ENCODE measurements at regions not wholly inside any gene's neighbourhood (a gene's known extent, or its start where the extent isn't known, plus 50 kb on each side); places are given as distances from the start of the nearest gene placed in this dataset.

DNA sequence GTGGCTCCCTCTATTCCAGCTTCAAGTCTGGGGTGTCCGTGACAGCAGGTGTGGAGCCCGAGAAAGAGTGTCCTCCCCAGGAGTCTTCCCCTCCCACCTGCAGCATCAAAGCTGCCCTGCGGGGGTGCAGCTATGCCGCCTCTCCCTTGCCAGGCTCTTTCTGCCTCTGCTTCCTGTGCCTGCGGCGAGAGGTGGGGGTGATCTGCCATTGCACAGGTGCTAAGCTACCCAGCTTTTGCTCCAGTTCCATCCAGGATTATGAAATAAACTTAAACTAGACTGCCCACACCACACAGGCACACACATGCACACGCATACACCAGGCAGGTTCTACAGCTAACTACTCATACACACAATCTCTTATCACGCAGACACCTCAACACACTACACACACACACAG lies 104.7 kb upstream of the CLDN10 start:
- no peaks in the 10 kb centered on the region for H3K36me3 ChIP-seq (ENCODE audit: insufficient read depth, low read length)
- H3K9me3 ChIP-seq (ENCODE audit: control insufficient read depth, insufficient read depth, low read length): no peaks in the 10 kb centered on the region
- H3K9ac ChIP-seq (ENCODE audit: low read depth, low read length): no peak overlapping the region
- H3K4me1 ChIP-seq (ENCODE audit: insufficient read depth, low read length): peaks cover 10% of the 10 kb centered on the region

DNA sequence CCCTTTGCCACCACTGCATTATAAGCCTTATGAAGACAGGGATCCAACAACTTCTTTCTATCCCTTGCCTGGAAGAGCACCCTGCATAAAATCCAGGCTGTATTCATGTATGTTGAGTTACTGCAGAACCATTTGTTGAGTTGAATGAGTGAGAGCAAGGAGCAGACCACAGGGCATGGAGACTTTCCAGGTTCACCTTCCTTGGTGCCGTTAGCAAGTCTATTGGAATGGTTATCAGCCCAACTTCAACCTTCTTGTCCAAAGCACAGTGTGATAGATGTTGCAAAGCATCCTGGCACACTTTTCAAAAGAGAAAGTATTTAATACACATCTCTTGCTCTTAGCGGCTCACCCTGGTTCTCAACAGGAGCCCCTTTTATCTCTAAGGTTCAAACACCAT lies 100.9 kb upstream of the CLDN10 start:
- H3K9ac ChIP-seq (ENCODE audit: low read depth, low read length): no peak overlapping the region
- H3K4me1 ChIP-seq (ENCODE audit: insufficient read depth, low read length): peaks cover 10% of the 10 kb centered on the region
- H3K36me3 ChIP-seq (ENCODE audit: insufficient read depth, low read length): no peaks in the 10 kb centered on the region
- H3K9me3 ChIP-seq (ENCODE audit: control insufficient read depth, insufficient read depth, low read length): no peaks in the 10 kb centered on the region

DNA sequence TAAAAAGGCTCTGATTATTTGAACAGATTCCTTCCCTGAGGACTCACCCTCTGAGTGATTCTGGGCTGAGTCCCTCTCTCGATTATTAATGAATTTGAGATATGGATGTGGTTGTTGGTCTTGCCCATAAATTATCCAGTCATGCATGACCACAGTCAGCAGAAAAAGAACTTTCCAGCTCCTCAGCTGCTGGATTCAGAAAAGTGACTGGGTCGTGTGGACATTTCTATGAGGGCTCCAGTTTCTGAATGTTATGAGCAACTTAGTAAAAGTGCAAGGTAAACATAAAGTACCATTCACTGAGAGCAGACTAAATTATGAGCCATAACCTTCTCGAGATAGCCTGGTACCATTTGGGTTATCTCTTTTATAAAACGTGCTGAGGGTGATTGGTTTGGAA lies 100.1 kb upstream of the CLDN10 start:
- no peak overlapping the region for H3K9ac ChIP-seq (ENCODE audit: low read depth, low read length)
- H3K4me1 ChIP-seq (ENCODE audit: insufficient read depth, low read length): peaks cover 7% of the 10 kb centered on the region
- no peaks in the 10 kb centered on the region for H3K36me3 ChIP-seq (ENCODE audit: insufficient read depth, low read length)
- H3K9me3 ChIP-seq (ENCODE audit: control insufficient read depth, insufficient read depth, low read length): no peaks in the 10 kb centered on the region

DNA sequence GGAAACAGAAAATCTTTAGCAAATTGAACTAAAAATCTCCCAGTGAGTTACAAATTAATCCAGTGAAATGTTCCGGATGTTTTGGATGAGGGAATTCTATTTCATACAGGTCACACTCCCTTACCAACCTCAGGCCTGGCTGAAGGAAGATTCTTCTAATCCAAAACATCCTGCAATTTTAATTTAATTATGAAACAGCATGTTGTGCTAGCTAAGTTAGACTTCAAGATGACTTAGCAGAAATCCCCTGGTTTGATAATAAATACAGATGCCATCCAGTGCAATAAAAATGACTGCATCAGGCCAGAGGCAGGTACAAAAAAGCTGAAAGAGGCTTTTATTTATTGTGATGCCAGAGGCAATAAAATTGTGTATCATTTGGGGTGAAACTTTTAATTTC lies 96.7 kb upstream of the CLDN10 start:
- Histone ChIP-seq H3K9ac (ENCODE audit: low read depth, low read length) (no peak overlapping the region), H3K4me1 (ENCODE audit: insufficient read depth, low read length) (no peaks in the 10 kb centered on the region), H3K36me3 (ENCODE audit: insufficient read depth, low read length) (no peaks in the 10 kb centered on the region), H3K9me3 (ENCODE audit: control insufficient read depth, insufficient read depth, low read length) (peaks cover 6% of the 10 kb centered on the region)

DNA sequence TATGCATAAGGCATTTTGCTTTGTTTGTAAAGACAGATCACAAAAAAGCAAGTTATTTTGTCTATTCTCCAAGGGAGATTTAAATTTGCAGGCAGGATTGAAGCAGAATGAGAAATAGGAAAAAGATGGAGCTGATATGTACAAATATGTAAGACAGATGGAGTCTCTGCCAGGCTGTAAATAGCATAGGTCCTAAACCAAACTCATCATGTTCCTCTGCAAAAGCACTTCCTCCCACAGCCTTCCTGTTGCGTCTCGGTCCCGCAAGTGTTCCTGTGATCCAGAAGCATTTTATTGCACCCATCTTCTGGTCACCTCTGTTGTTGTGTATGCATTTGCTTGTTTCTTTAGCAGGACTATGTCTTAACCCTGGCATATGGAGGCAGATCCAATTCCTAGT lies 95.7 kb upstream of the CLDN10 start:
- Histone ChIP-seq H3K36me3 (ENCODE audit: insufficient read depth, low read length) (no peaks in the 10 kb centered on the region), H3K9me3 (ENCODE audit: control insufficient read depth, insufficient read depth, low read length) (peaks cover 6% of the 10 kb centered on the region), H3K9ac (ENCODE audit: low read depth, low read length) (no peak overlapping the region), H3K4me1 (ENCODE audit: insufficient read depth, low read length) (no peaks in the 10 kb centered on the region)

DNA sequence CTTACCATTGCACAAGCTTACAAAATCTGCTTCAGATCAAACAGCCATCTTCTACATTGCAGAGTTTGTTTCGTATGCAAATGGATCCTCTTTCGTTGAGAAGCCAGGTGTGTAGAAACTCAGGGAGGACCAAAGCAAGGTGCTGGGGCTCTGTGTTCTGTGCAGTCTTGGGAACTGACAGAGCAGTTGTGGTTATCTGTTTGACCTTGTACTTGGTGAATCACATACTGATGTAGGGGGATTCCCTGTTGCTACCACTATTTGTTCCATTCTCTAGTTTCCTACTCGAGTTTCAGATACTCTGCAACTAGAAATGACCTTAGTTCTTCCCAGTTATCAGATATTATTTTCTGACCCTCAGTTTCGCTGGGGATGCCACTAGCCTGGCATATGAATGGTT lies 95.2 kb upstream of the CLDN10 start:
- no peaks in the 10 kb centered on the region for H3K4me1 ChIP-seq (ENCODE audit: insufficient read depth, low read length)
- peaks cover 6% of the 10 kb centered on the region for H3K9me3 ChIP-seq (ENCODE audit: control insufficient read depth, insufficient read depth, low read length)
- no peak overlapping the region for H3K9ac ChIP-seq (ENCODE audit: low read depth, low read length)
- no peaks in the 10 kb centered on the region for H3K36me3 ChIP-seq (ENCODE audit: insufficient read depth, low read length)

DNA sequence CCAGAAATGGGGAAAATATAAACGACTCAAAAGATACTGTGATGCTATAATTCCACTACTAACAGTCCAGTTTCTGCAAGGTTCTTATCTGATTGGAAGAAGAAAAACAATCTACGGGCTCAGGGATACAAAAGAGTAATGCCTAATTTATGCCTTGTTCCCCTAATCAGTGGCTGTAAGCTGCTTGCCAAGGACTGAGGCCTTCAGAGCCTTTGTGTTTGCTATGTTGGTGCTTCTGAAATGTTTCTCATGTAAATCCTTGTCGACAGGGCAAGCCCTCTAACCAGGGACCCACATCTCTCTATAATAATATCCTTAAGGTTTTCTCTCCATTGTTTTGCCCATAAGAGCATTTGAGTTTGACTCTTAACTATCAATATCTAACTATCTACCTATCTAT lies 89.7 kb upstream of the CLDN10 start:
- H3K4me1 ChIP-seq (ENCODE audit: insufficient read depth, low read length): 0 out of 2 replicates have a peak, but pooled peaks cover 5% of the 10 kb centered on the region
- peaks cover 6% of the 10 kb centered on the region for H3K9me3 ChIP-seq (ENCODE audit: control insufficient read depth, insufficient read depth, low read length)
- no peaks in the 10 kb centered on the region for H3K36me3 ChIP-seq (ENCODE audit: insufficient read depth, low read length)
- no peak overlapping the region for H3K9ac ChIP-seq (ENCODE audit: low read depth, low read length)

DNA sequence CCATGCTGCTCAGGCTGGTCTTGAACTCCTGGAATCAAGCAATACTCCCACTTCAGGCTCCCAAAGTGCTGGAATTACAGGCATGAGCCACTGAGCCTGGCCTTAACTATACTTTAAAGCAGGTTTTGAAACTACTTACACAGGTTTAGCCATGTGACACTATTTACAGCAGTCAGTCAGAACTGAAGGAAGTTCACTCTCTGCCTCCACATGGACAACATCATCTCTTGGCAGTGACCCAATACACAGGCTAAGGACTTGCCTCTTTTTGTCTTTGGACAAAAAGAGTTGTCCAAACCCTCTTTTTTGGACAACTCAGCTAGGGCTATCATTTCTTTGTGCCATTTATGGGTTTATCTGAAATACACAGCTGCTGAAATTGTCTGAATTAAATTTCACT lies 89.0 kb upstream of the CLDN10 start:
- no peaks in the 10 kb centered on the region for H3K36me3 ChIP-seq (ENCODE audit: insufficient read depth, low read length)
- H3K9me3 ChIP-seq (ENCODE audit: control insufficient read depth, insufficient read depth, low read length): peaks cover 4% of the 10 kb centered on the region
- no peak overlapping the region for H3K9ac ChIP-seq (ENCODE audit: low read depth, low read length)
- 0 out of 2 replicates have a peak, but pooled peaks cover 5% of the 10 kb centered on the region for H3K4me1 ChIP-seq (ENCODE audit: insufficient read depth, low read length)

DNA sequence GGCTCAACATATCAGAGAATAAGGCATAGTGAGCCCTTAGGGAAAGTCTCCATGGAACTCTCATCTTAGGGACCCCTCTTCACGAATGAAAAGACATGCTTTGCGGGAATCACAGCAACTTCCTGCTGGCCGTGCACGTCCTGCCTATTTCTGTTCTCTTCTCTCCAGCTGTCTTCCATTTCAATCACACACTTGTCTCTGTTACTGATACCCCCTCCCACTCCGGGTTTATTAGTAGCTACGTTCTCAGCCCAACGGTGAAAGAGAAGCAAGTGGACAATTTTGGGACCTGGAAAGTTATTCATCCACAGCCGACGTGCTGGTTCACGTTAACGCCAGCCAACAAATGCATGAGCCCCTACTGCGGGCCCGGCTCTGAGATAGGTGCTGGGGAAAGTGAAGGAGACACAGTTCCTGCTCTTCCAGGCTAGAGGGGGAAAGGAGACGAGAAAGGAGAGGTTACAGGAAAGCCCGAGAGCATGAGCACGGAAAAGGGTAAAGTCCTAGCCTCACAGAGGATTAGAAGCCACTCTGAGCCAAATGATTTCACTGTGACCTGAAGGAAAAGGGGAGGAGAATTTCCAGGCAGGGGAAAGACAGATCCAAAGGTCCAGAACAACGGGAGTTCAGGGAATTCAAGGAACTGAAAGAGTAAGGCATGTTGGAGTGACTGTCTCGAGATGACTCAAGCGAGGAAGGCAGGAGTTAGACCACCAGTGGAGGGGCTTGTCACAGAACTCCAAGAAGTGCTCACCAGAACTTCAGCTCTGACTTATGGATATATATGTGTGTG lies 81.8 kb upstream of the CLDN10 start:
- Histone ChIP-seq H3K9ac (ENCODE audit: low read depth, low read length) (no peak overlapping the region), H3K9me3 (ENCODE audit: control insufficient read depth, insufficient read depth, low read length) (no peaks in the 10 kb centered on the region), H3K4me1 (ENCODE audit: insufficient read depth, low read length) (peaks cover 8% of the 10 kb centered on the region; the same call in 1 of the 2 replicates), H3K36me3 (ENCODE audit: insufficient read depth, low read length) (no peaks in the 10 kb centered on the region)

DNA sequence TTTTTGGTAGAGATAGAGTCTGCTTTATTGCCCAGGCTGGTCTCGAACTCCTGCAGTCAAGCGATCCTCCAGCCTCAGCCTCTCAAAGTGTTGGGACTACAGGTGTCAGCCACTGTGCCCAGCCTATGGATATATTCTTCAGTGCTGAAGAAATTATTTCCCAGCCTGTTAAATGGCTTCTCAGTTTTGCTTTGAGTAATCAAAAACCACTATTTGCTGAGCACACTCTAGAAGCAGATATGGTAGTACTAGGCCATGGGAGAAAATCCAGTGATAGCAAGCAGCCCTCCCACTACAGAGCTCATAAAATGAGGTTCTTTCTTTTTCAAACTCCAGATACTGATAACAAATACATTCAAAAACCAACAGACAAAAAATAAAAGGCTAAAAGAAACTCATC lies 80.6 kb upstream of the CLDN10 start:
- H3K4me1 ChIP-seq (ENCODE audit: insufficient read depth, low read length): peaks cover 8% of the 10 kb centered on the region; the same call in 1 of the 2 replicates
- no peak overlapping the region for H3K9ac ChIP-seq (ENCODE audit: low read depth, low read length)
- no peaks in the 10 kb centered on the region for H3K9me3 ChIP-seq (ENCODE audit: control insufficient read depth, insufficient read depth, low read length)
- no peaks in the 10 kb centered on the region for H3K36me3 ChIP-seq (ENCODE audit: insufficient read depth, low read length)

DNA sequence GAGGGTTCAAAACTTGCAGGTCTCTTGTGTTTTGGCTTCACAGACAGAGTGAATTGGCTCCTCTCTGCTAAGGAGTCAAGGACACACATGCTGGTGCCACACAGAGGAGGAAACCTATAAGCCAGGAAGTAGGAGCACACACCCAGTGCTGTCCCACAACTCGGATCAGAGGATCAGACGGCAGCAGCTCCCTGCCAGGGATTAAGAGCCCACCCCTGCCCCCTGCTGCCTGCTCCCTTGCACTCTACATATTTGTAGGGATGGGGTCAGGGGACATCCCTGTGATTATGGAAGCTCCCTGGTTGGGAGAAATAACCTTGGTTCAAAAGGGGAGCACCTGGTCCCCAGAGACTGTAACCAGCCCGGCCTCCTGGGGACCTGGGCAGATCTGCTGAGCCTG lies 77.5 kb upstream of the CLDN10 start:
- no peak overlapping the region for H3K9ac ChIP-seq (ENCODE audit: low read depth, low read length)
- peaks cover 8% of the 10 kb centered on the region; the same call in 1 of the 2 replicates for H3K4me1 ChIP-seq (ENCODE audit: insufficient read depth, low read length)
- H3K9me3 ChIP-seq (ENCODE audit: control insufficient read depth, insufficient read depth, low read length): no peaks in the 10 kb centered on the region
- H3K36me3 ChIP-seq (ENCODE audit: insufficient read depth, low read length): no peaks in the 10 kb centered on the region

DNA sequence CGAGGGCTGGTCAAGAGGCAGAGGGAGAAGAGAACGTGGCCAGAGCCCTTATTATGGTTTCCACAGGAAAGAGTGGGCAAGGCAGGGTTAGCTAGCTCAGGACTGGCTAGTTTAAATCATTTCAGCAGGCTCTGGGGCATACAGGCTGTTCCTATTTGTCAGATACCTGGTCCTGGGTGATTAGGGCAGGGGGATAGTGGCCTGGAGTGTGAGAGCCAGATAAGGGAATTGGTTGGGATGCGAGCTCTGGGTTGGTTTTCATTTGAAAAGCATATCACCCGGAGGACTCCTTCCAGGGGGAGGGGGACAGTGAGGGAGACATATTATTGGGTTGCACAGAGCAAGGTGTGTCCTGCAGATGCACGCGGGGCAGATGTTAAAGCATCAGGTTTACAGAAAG lies 75.3 kb upstream of the CLDN10 start:
- Histone ChIP-seq H3K9ac (ENCODE audit: low read depth, low read length) (no peak overlapping the region), H3K36me3 (ENCODE audit: insufficient read depth, low read length) (no peaks in the 10 kb centered on the region), H3K4me1 (ENCODE audit: insufficient read depth, low read length) (peaks cover 8% of the 10 kb centered on the region; the same call in 1 of the 2 replicates), H3K9me3 (ENCODE audit: control insufficient read depth, insufficient read depth, low read length) (no peaks in the 10 kb centered on the region)

DNA sequence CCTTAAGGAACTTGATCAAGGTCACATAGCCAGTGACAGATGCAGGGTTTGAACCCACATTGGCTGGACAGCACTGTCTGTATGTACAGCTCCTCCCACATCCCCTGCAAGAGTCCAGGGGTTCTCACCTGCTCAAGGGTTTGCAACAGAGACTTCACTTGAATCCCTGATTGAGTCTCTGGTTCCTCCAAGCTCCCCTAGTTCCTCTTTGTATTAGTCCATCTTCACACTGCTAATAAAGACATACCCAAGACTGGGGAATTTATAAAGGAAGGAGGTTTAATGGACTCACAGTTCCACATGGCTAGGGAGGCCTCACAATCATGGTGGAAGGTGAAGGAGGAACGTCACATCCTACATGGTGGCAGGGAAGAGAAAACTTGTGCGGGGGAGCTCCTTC lies 72.8 kb upstream of the CLDN10 start:
- Histone ChIP-seq H3K4me1 (ENCODE audit: insufficient read depth, low read length) (peaks cover 2% of the 10 kb centered on the region; the same call in 1 of the 2 replicates), H3K9ac (ENCODE audit: low read depth, low read length) (no peak overlapping the region), H3K36me3 (ENCODE audit: insufficient read depth, low read length) (no peaks in the 10 kb centered on the region), H3K9me3 (ENCODE audit: control insufficient read depth, insufficient read depth, low read length) (no peaks in the 10 kb centered on the region)

DNA sequence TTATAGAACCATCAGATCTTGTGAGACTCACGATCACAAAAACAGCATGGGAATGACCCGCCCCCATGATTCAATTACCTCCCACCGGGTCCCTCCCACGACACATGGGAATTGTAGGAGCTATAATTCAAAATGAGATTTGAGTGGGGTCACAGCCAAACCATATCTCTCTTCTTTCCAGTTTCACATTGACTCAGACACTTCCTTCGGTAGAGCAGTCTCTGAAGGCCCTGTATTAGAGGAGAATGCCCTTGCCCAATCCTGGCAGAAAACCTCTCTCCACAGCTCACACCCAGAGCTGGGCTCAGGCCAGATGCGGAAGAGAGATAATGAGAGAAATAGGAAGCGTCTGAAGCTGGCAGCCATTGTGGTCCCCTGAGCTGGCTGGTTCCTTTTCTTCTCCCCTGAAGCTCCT lies 72.4 kb upstream of the CLDN10 start:
- Histone ChIP-seq H3K9me3 (ENCODE audit: control insufficient read depth, insufficient read depth, low read length) (no peaks in the 10 kb centered on the region), H3K9ac (ENCODE audit: low read depth, low read length) (no peak overlapping the region), H3K36me3 (ENCODE audit: insufficient read depth, low read length) (no peaks in the 10 kb centered on the region), H3K4me1 (ENCODE audit: insufficient read depth, low read length) (no peaks in the 10 kb centered on the region)

Measured in ES-I3 (cell line).